NCI-H460 (cell line): ENCODE measurements at regions not wholly inside any gene's neighbourhood (a gene's known extent, or its start where the extent isn't known, plus 50 kb on each side); places are given as distances from the start of the nearest gene placed in this dataset.
"Not testable (repeated sequence)": the region's sequence is repeated elsewhere in the genome, so short reads cannot be mapped to it uniquely, and the experiment has no call there.

Source experiments
- DNase-seq: peaks from one replicate; pipeline ENCODE4 v3.0.0-alpha.2; 2016; ENCODE audit warnings: low read depth; ENCODE audit errors: extremely low read depth
- small RNA-seq, 2 experiments: library from RNA; depleted of rRNA; stranded (forward); fragments of <200 nt; gene quantifications; one replicate each; pipeline ENCODE3, GENCODE V24; 2014

DNA sequence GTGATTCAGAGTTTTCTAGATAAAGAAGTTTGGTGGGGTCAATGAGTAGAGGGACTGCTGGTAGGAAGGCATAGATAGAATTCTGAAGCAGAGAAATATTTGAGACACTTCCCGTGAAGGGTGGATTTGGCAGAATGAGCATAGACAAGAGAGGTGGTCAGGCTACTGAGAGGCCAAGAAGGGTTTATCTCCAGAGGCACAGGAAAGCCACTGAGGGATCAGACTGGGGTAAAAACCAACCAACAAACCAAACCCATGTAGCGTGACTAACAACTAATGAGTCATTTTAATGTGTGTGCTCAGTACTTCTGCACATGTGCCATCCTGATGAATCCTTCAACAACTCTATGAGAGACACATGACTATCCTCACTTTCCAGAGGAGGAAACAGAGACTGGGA, 60.0 kb upstream of the SERP2 start:
- peak; percentile 79 for DNase-seq

DNA sequence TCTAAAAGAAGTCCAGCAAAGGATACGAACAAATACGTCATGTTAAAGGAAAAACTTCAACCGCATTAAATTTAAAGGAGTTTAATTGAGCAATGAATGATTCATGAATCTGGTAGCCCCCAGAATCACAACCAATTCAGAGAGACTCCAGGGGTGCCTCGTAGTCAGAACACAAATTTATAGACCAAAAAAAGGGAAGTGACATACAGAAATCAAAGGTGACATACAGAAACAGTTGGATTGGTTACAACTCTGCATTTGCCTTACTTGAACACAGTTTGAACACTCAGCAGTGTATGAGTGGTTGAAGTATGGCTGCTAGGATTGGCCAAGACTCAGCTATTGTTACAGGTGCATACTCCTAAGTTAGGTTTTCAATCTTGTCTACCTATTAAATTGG, 59.5 kb upstream of the SERP2 start:
- DNase-seq, result not testable (repeated sequence)

DNA sequence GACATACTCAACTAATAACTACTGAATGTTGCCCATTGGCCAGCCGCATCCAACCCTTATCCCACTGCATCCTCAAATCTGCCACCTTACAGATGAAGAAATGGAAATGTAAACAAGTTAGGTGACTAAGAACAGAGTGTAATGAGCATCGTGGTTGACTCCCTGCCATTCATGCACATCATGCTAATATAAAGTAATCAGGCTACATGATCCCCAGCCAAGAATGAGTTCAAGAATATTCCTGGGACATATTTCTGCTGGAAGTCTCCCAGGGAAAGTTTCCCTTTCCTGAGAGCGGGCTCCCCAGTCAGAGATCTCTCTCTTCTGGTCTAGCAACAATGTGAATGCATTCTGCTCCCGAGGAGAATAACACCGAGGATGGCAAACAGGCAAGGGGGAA, 55.9 kb upstream of the SERP2 start:
- no peak for DNase-seq

DNA sequence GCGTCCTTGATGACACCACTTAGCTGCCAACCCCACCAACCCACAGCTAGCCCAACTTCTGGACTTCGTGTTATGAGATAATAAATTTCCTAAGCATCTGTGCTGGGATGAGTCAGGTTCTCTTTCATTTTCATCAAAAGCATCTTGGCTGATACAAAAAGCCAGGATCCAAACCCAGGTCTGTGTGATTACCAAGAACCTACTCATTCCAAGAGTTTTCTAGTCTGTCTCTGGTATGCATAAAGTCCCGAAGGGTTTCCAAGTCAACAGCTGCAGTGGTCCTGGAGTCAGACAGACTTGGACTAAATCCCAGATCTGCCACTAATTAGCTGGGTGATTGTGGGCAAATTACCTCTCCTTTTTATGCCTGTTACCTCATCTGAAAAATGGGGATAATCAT, 55.5 kb upstream of the SERP2 start:
- no peak for DNase-seq

DNA sequence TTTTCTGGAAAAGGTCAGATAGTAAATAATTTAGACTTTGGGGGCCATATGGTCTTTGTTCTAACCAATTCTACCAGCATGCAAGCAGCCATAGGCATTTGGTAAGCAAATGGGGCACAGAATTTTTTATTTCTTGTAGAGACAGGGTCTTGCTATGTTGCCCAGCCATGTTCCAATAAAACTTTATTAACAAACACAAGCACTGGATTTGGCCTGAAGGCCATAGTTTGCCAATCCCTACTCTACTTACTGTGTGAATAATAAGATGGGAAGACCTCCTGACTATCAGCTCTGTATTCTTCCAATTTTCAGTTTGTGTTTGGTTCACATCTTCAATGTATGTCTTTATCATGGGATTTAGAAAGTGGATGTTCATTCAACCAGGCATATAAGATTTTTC, 53.0 kb upstream of the SERP2 start:
- no peak for DNase-seq

DNA sequence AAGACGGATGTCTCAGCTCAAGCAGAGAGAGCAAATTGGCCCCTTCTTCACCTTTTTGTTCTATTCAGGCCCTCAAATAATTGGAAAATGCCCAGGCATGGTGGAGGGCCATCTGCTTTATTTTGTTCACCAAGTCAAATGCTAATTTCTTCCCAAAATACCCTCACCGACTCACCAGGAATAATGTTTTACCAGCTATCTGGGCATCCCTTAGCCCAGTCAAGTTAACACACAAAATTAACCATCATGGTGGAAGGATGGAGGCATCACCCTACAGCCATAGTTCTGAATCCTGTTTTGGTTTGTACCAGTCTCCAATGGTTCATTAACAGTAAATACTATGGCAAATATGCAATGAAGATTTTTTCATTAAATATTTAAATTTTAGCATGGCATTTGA, 51.7 kb upstream of the SERP2 start:
- no peak for DNase-seq

DNA sequence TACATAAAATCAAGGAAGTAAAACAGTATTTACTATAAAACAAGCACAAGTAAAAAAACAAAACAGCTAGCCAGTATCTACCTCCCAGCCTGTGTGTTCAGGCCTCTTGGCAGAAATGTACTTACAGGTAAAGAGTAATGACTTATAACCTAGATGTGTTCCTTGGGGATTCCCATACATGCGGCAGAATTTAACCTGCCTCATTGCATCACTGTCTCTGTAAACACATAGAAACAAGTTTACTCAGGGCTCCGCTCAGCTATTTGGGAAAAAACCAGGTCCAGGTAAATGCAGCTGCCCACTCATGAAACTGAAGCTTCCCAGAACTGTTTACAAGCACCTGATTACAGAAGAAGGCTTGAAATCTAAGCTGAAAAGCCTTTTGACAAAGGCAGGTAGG, 50.7 kb upstream of the SERP2 start:
- no peak for DNase-seq

DNA sequence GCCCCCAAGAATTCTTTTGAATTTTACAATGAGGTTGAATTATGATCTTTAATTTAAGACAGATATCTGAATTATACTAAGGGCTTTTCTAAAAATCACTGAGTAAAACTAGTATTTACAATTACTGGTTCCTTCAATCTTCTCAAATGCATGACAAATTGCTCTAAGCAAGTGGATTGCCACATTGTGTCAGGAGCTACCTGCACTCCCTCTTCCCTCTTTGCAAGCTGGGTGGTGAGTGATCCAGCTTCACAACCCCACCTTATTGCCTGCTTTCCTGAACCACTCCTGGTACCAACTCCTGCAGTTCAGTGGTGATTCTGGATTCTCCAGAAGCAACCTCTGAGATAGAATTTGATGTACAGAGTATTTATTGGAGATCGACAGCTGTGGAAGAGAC, 49.9 kb upstream of the SERP2 start:
- no peak for DNase-seq

Small RNA genes lying in the stretch of these regions (small RNA-seq; reads per million reads assigned to genes)
- gene MIR8079, result 0 reads per million in 2 experiments
